ENCODE measurements at regions not wholly inside any gene's neighbourhood (a gene's known extent, or its start where the extent isn't known, plus 50 kb on each side); places are given as distances from the start of the nearest gene placed in this dataset.
"Not testable (repeated sequence)": the region's sequence is repeated elsewhere in the genome, so short reads cannot be mapped to it uniquely, and the experiment has no call there.

- no peak for DNase-seq
Observed at GRCh38 chr5:40141896-40142295, 537.8 kb upstream of the PTGER4 start.

GRCh38 chr5:40141418-40141817 is 538.3 kb upstream of the PTGER4 start:
- DNase-seq, result no peak

- DNase-seq, result no peak
Observed at GRCh38 chr5:40137223-40137622, 542.5 kb upstream of the PTGER4 start.

- no peak for DNase-seq
Observed at GRCh38 chr5:40134883-40135520, 544.7 kb upstream of the PTGER4 start.

GRCh38 chr5:40124367-40124766 is 555.3 kb upstream of the PTGER4 start:
- no peak for DNase-seq

- no peak for DNase-seq
Observed at GRCh38 chr5:40121236-40121635, 558.5 kb upstream of the PTGER4 start.

GRCh38 chr5:40112875-40113274 is 566.8 kb upstream of the PTGER4 start:
- no peak for DNase-seq

- not testable (repeated sequence) for DNase-seq
Observed at GRCh38 chr5:40111036-40111435, 568.7 kb upstream of the PTGER4 start.

- DNase-seq, result not testable (repeated sequence)
Observed at GRCh38 chr5:40108764-40109390, 570.8 kb upstream of the PTGER4 start.

GRCh38 chr5:40107786-40108185 is 571.9 kb upstream of the PTGER4 start:
- not testable (repeated sequence) for DNase-seq

GRCh38 chr5:40106847-40107246 is 572.9 kb upstream of the PTGER4 start:
- no peak for DNase-seq

- no peak for DNase-seq
Observed at GRCh38 chr5:40098313-40098712, 581.4 kb upstream of the PTGER4 start.

GRCh38 chr5:40093550-40093949 is 586.2 kb upstream of the PTGER4 start:
- DNase-seq, result no peak

- no peak for DNase-seq
Observed at GRCh38 chr5:40089269-40089668, 590.4 kb upstream of the PTGER4 start.

- no peak for DNase-seq
Observed at GRCh38 chr5:40084614-40085013, 595.1 kb upstream of the PTGER4 start.

- DNase-seq, result no peak
Observed at GRCh38 chr5:40082313-40082712, 597.4 kb upstream of the PTGER4 start.

GRCh38 chr5:40080191-40080590 is 599.5 kb upstream of the PTGER4 start:
- no peak for DNase-seq

GRCh38 chr5:40078898-40079575 is 600.7 kb upstream of the PTGER4 start:
- DNase-seq, result no peak

GRCh38 chr5:40074826-40075225 is 604.9 kb upstream of the PTGER4 start:
- DNase-seq, result no peak

- no peak for DNase-seq
Observed at GRCh38 chr5:40073927-40074326, 605.8 kb upstream of the PTGER4 start.

- no peak for DNase-seq
Observed at GRCh38 chr5:40071870-40072269, 607.8 kb upstream of the PTGER4 start.

GRCh38 chr5:40066616-40067015 is 613.1 kb upstream of the PTGER4 start:
- no peak for DNase-seq

- DNase-seq, result no peak
Observed at GRCh38 chr5:40052808-40053207, 626.9 kb upstream of the PTGER4 start.

Data from hypothalamus (tissue), 51 donors.